Testis (tissue), 2 donors: ENCODE measurements at regions not wholly inside any gene's neighbourhood (a gene's known extent, or its start where the extent isn't known, plus 50 kb on each side); places are given as distances from the start of the nearest gene placed in this dataset.

Experiments used
- DNase-seq: peaks from one replicate; pipeline ENCODE4 v3.0.0-alpha.2; 2019
- H3K27ac ChIP-seq, 2 donors: fragments of 200-600 bp; sonication (generic); one replicate each; pipeline ENCODE4 v1.5.1; 2019
- H3K27me3 ChIP-seq: fragments of 200-600 bp; sonication (generic); one replicate; pipeline ENCODE4 v1.5.1; 2019
- H3K36me3 ChIP-seq: fragments of 200-600 bp; sonication (generic); one replicate; pipeline ENCODE4 v1.5.1; 2017; ENCODE audit warnings: low read depth; ENCODE audit errors: missing control alignments
- H3K4me1 ChIP-seq: fragments of 200-600 bp; sonication (generic); one replicate; pipeline ENCODE4 v1.5.1; 2019
- H3K4me3 ChIP-seq, 2 donors: fragments of 200-600 bp; sonication (generic); one replicate each; pipeline ENCODE4 v1.5.1; 2017 to 2019
- H3K9me3 ChIP-seq: fragments of 200-600 bp; sonication (generic); one replicate; pipeline ENCODE4 v1.5.1; 2017
- CTCF ChIP-seq, 3 experiments: fragments of 450-650 bp in 2 of 3; fragments of 200-600 bp in 1 of 3; sonication (generic) in 1 of 3; IDR thresholded peaks; one replicate each; pipeline ENCODE4 v1.5.1; 2016 to 2019; ENCODE audit warnings: antibody characterized with exemption in 3 of 3, mild to moderate bottlenecking in 2 of 3, moderate library complexity in 1 of 3
- POLR2A ChIP-seq: fragments of 450-650 bp; IDR thresholded peaks from one replicate; pipeline ENCODE4 v1.6.1; 2017; ENCODE audit warnings: antibody characterized with exemption, mild to moderate bottlenecking, moderate library complexity
- WGBS, 2 donors: methylation state at CpG; one replicate each; pipeline ENCODE4 v1.1.5; 2018; 5-methylcytosine and 5-hydroxymethylcytosine counted together
- intact Hi-C: fragments of 100-400 bp; cut with DNase I; formaldehyde crosslinking; loops from one replicate; pipeline ENCODE4 v1.15.1; 2023; ENCODE audit warnings: low total_unique reads

- DNase-seq, result no peak
- no peak for TF ChIP-seq POLR2A
- TF ChIP-seq CTCF (IDR thresholded peaks at IDR 0.05), result no peak
- WGBS, 2 donors, result 75 to 92% methylated on average over 2 of the region's 2 CpGs
- Histone ChIP-seq H3K36me3 (no peaks in the 10 kb centered on the region), H3K4me1 (no peaks in the 10 kb centered on the region), H3K9me3 (no peaks in the 10 kb centered on the region), H3K27ac (no peak overlapping the region), H3K4me3 (no peak overlapping the region), H3K27me3 (no peaks in the 10 kb centered on the region)
- intact Hi-C loops, result no loop called here
Measured at GRCh38 chr15:36432161-36432560, 147.3 kb upstream of the CDIN1 start.

GRCh38 chr15:36434177-36434576, 145.2 kb upstream of the CDIN1 start:
- H3K4me1 ChIP-seq, result no peaks in the 10 kb centered on the region
- DNase-seq, result no peak
- H3K27me3 ChIP-seq, result no peaks in the 10 kb centered on the region
- H3K4me3 ChIP-seq, result no peak overlapping the region
- TF ChIP-seq CTCF (IDR thresholded peaks at IDR 0.05) (no peak), POLR2A (no peak)
- H3K27ac ChIP-seq, result no peak overlapping the region
- intact Hi-C loops, result no loop called here
- H3K36me3 ChIP-seq, result no peaks in the 10 kb centered on the region
- H3K9me3 ChIP-seq, result no peaks in the 10 kb centered on the region

GRCh38 chr15:36438499-36438898, 140.9 kb upstream of the CDIN1 start:
- Histone ChIP-seq H3K36me3 (no peaks in the 10 kb centered on the region), H3K27ac (no peak overlapping the region), H3K27me3 (no peaks in the 10 kb centered on the region), H3K4me3 (no peak overlapping the region), H3K9me3 (no peaks in the 10 kb centered on the region), H3K4me1 (no peaks in the 10 kb centered on the region)
- no peak for TF ChIP-seq CTCF (IDR thresholded peaks at IDR 0.05)
- TF ChIP-seq POLR2A, result no peak
- intact Hi-C loops, result no loop called here
- 45 to 64% methylated on average over 3 of the region's 3 CpGs for WGBS, 2 donors
- no peak for DNase-seq

- TF ChIP-seq POLR2A, result no peak
- TF ChIP-seq CTCF (IDR thresholded peaks at IDR 0.05), result no peak
- no peaks in the 10 kb centered on the region for H3K9me3 ChIP-seq
- H3K27ac ChIP-seq, result no peak overlapping the region
- 92 to 95% methylated on average over 2 of the region's 2 CpGs for WGBS, 2 donors
- H3K27me3 ChIP-seq, result no peaks in the 10 kb centered on the region
- no peak for DNase-seq
- H3K4me3 ChIP-seq, result no peak overlapping the region
- no peaks in the 10 kb centered on the region for H3K36me3 ChIP-seq
- H3K4me1 ChIP-seq, result no peaks in the 10 kb centered on the region
- intact Hi-C loops, result no loop called here
Measured at GRCh38 chr15:36447373-36447772, 132.1 kb upstream of the CDIN1 start.

GRCh38 chr15:36448418-36448817, 131.0 kb upstream of the CDIN1 start:
- intact Hi-C loops, result no loop called here
- H3K9me3 ChIP-seq, result no peaks in the 10 kb centered on the region
- no peak for DNase-seq
- no peaks in the 10 kb centered on the region for H3K27me3 ChIP-seq
- TF ChIP-seq POLR2A, result no peak
- no peak for TF ChIP-seq CTCF (IDR thresholded peaks at IDR 0.05)
- H3K4me3 ChIP-seq, result no peak overlapping the region
- no peak overlapping the region for H3K27ac ChIP-seq
- no peaks in the 10 kb centered on the region for H3K4me1 ChIP-seq
- no peaks in the 10 kb centered on the region for H3K36me3 ChIP-seq
